Fibroblast of the aortic adventitia (primary cell): ENCODE measurements at regions not wholly inside any gene's neighbourhood (a gene's known extent, or its start where the extent isn't known, plus 50 kb on each side); places are given as distances from the start of the nearest gene placed in this dataset.

Experiments
- DNase-seq: peaks from one replicate; pipeline ENCODE4 v3.0.0-alpha.2; 2010; ENCODE audit warnings: low read depth
- H3K4me3 ChIP-seq: 2 replicates; pipeline ENCODE4 v1.5.1; 2011; ENCODE audit warnings: low read depth, mild to moderate bottlenecking, control low read depth, low read length, moderate library complexity
- CTCF ChIP-seq: IDR thresholded peaks from 2 replicates; pipeline ENCODE4 v1.5.1; 2011; ENCODE audit warnings: mild to moderate bottlenecking, low read length, control low read depth, inconsistent platforms; ENCODE audit not compliant: insufficient read depth

- no peak for DNase-seq
- no peak for TF ChIP-seq CTCF
- H3K4me3 ChIP-seq: no peak overlapping the region
These were observed 83.0 kb upstream of the CTDP1 start for GRCh38 chr18:79596446-79597175.

GRCh38 chr18:79597176-79597830 is 82.3 kb upstream of the CTDP1 start:
- no peak for DNase-seq
- TF ChIP-seq CTCF: no peak
- no peak overlapping the region for H3K4me3 ChIP-seq

GRCh38 chr18:79597831-79598632 is 81.6 kb upstream of the CTDP1 start:
- no peak for TF ChIP-seq CTCF
- no peak overlapping the region for H3K4me3 ChIP-seq
- no peak for DNase-seq

GRCh38 chr18:79598633-79599175 is 80.9 kb upstream of the CTDP1 start:
- no peak for DNase-seq
- TF ChIP-seq CTCF: no peak
- no peak overlapping the region for H3K4me3 ChIP-seq

GRCh38 chr18:79599441-79599931 is 80.1 kb upstream of the CTDP1 start:
- DNase-seq: no peak
- no peak for TF ChIP-seq CTCF
- H3K4me3 ChIP-seq: no peak overlapping the region

GRCh38 chr18:79600141-79600540 is 79.5 kb upstream of the CTDP1 start:
- no peak for DNase-seq
- no peak for TF ChIP-seq CTCF

More at GRCh38 chr18:79600141-79600540, 79.5 kb upstream of the CTDP1 start:
- no peak overlapping the region for H3K4me3 ChIP-seq
